Hepatocyte (in vitro differentiated cells): ENCODE measurements at regions not wholly inside any gene's neighbourhood (a gene's known extent, or its start where the extent isn't known, plus 50 kb on each side); places are given as distances from the start of the nearest gene placed in this dataset.

ENCODE experiments used
- CTCF ChIP-seq: fragments of 200-600 bp; sonication (generic); IDR thresholded peaks from 2 replicates; pipeline ENCODE4 v1.5.1; 2016; ENCODE audit warnings: antibody characterized with exemption, mild to moderate bottlenecking; ENCODE audit not compliant: poor library complexity
- EZH2 ChIP-seq: fragments of 200-600 bp; sonication (generic); IDR thresholded peaks from 2 replicates; pipeline ENCODE4 v1.6.1; 2016; ENCODE audit warnings: antibody characterized with exemption, mild to moderate bottlenecking, borderline replicate concordance
- EZH2phosphoT487 ChIP-seq: fragments of 200-600 bp; sonication (generic); IDR thresholded peaks from one replicate; pipeline ENCODE4 v1.6.1; 2018; ENCODE audit warnings: antibody characterized with exemption, mild to moderate bottlenecking, low read depth, moderate library complexity; ENCODE audit not compliant: unreplicated experiment, severe bottlenecking

- TF ChIP-seq CTCF (no peak), EZH2 (no peak), EZH2phosphoT487 (no peak)
Observed at GRCh38 chrX:95760356-95760755, 924.3 kb upstream of the DIAPH2 start.
